Activated T-cell treated with anti-CD3 and anti-CD28 coated beads, Interleukin-2, amount 50 U/mL, for 4 hours (primary cell): ENCODE measurements at regions not wholly inside any gene's neighbourhood (a gene's known extent, or its start where the extent isn't known, plus 50 kb on each side); places are given as distances from the start of the nearest gene placed in this dataset.
"Not testable (repeated sequence)": the region's sequence is repeated elsewhere in the genome, so short reads cannot be mapped to it uniquely, and the experiment has no call there.

Experiments
- ATAC-seq, 2 donors: fragments of 200-7000 bp; cut with Tn5 transposase; one replicate each; pipeline ENCODE4 v1.10.0; 2021
- DNase-seq: peaks from one replicate; pipeline ENCODE4 v3.0.0-alpha.2; 2020
- H3K27me3 Mint-ChIP-seq: one replicate; pipeline ENCODE4 v1.8.0; 2021; ENCODE audit warnings: low read depth, mixed read lengths
- H3K36me3 Mint-ChIP-seq: one replicate; pipeline ENCODE4 v1.8.0; 2022; ENCODE audit warnings: mixed read lengths; ENCODE audit not compliant: insufficient read depth
- H3K4me1 Mint-ChIP-seq: one replicate; pipeline ENCODE4 v1.8.0; 2021; ENCODE audit warnings: low read depth, mixed read lengths
- H3K4me3 Mint-ChIP-seq: one replicate; pipeline ENCODE4 v1.8.0; 2021; ENCODE audit warnings: mild to moderate bottlenecking, moderate library complexity, mixed read lengths
- H3K9me3 Mint-ChIP-seq: one replicate; pipeline ENCODE4 v1.8.0; 2021; ENCODE audit warnings: mixed read lengths

DNA sequence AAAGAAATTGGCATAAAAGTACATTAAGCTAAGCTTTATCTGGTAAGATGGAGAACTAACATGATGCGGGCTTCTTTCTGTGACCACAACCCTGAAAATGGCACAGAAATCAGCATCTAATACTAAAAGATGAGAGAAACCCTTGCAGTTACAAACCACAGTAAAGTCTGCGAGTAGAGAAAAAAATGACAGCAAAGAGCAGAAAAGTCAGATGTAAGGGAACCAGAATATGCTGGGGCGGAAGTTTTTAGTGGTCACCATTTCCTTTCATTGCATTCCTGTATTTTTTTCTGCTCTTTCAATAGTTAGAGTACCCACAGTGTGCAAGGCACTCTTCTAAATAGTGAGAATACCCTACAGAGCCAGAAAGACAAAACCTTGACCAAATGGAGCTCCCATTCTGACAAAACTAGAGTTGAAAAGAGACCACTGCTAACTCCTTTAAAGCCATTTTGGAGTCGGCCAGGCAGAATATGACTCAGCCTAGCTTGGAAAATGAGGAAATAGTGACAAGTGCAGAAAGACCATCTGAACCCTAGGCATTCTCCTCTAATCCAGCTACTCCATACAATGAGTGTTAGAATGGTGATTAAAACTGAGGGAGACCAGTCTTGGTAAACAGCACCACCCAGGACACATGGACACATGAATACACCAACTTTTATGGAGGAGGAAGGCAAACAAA lies 948.7 kb upstream of the FOXG1 start:
- ATAC-seq, DNase-seq, H3K36me3 Mint-ChIP-seq, H3K27me3 Mint-ChIP-seq, H3K4me3 Mint-ChIP-seq, H3K4me1 Mint-ChIP-seq: not testable (repeated sequence)
- H3K9me3 Mint-ChIP-seq = peaks cover 11% of the 10 kb centered on the region

DNA sequence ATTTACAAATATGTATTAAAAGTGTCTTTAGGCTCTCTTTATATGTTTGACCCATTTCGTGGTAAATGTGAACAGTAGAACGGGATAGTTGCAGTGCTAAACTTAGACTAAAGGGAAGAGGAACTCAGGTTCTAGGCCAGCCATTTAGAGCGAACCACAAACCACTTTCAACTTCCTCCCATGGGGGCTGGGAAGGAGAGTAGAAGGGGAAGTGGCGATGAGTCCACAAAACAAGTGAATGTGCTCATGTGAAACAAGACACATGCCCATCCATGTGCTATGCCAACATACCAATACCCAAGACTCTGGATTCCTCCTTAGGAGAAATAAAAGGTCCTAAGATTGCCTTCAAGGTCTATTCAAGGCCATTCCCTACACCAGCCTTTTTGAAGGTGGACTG lies 940.4 kb upstream of the FOXG1 start:
- H3K36me3 Mint-ChIP-seq, DNase-seq: not testable (repeated sequence)

DNA sequence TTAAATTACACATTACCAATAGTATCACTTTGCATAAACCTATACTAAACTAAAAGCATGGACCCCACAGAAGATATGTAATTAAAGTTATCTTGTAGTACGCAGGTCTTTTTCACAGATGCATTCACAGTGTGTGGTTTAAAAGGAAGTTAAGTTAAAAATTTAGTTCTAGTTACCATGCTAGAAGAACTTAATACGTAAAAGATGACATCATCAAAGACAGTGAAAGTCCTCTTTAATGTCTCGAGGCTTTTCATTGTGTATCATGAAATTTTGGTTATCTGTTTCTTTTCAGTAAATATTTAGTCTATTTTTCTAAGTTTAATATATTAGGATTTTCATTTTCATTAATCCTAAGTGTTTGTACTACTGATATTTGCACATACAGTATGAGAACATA lies 934.6 kb upstream of the FOXG1 start:
- not testable (repeated sequence) for H3K27me3 Mint-ChIP-seq, ATAC-seq, DNase-seq, H3K9me3 Mint-ChIP-seq, H3K4me1 Mint-ChIP-seq, H3K36me3 Mint-ChIP-seq, H3K4me3 Mint-ChIP-seq

More for the DNA sequence above, 940.4 kb upstream of the FOXG1 start:
- H3K4me3 Mint-ChIP-seq, H3K27me3 Mint-ChIP-seq, H3K4me1 Mint-ChIP-seq, ATAC-seq: not testable (repeated sequence)
- peaks cover 16% of the 10 kb centered on the region for H3K9me3 Mint-ChIP-seq

DNA sequence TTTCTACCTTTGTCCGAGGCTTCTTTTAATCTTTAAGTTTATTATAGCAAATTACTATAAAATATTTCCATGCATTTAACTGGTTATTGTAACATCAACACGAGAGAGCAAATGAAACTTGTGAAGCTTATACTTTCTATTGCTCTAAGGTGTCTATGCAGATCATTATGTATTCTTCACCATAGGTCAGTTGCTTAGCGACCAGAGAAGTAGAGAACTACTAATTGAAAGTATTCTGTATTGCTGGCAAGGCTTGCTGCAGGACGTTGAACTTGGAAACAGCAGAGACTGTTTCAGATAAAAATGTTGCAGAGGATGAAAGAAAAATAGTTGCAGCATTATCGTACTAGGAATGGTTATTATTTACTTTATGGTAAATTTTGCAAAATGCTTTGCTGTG lies 933.6 kb upstream of the FOXG1 start:
- not testable (repeated sequence) for H3K9me3 Mint-ChIP-seq, H3K36me3 Mint-ChIP-seq, ATAC-seq, H3K27me3 Mint-ChIP-seq, H3K4me3 Mint-ChIP-seq, H3K4me1 Mint-ChIP-seq, DNase-seq

DNA sequence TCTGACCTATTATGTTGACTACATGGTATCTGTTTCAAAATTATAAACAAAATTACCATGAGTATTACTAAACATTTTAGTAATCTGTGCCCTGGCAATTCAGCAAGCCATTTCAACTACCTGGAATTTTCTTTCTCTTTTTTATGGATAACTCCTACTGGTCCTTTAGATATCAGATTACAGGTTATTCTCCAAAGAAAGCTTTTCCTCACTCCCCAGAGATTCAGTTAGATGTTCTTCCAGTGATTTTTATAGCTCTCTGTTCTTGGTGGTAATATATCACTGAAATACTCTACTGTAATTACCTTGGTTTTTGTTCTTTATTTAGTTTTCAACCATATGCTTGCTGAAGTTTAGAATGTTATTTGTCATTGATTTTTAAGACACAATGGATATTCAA lies 930.2 kb upstream of the FOXG1 start:
- Mint-ChIP-seq H3K4me3 (no peak overlapping the region), H3K4me1 (no peaks in the 10 kb centered on the region), H3K27me3 (no peaks in the 10 kb centered on the region), H3K9me3 (peaks cover 5% of the 10 kb centered on the region), H3K36me3 (no peaks in the 10 kb centered on the region)
- no peak for DNase-seq
- ATAC-seq = no peak

DNA sequence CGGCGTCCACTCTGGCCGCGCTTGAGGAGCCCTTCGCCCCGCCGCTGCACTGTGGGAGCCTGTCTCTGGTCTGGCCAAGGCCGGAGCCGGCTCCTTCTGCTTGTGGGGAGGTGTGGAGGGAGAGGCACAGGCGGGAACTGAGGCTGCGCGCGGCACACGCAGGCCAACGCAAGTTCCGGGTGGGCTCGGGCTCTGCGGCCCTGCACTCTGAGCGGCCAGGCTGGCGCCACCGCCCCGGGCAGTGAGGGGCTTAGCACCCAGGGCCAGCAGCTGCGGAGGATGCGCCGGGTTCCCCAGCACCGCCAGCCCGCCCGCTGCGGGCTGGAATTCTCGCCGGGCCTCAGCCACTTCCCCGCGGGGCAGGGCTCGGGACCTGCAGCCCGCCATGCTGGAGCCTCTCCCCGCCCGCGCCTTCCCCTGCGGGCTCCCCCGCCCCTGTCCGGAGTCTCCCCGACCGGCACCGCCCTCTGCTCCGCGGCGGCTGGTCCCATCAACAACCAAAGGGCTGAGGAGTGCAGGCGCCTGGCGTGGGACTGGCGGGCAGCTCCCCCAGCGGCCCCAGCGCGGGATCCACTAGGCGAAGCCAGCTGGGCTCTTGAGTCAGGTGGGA lies 921.2 kb upstream of the FOXG1 start:
- Mint-ChIP-seq H3K36me3 (no peaks in the 10 kb centered on the region), H3K4me3 (no peak overlapping the region), H3K9me3 (peaks cover 24% of the 10 kb centered on the region), H3K27me3 (no peaks in the 10 kb centered on the region), H3K4me1 (no peaks in the 10 kb centered on the region)
- ATAC-seq = no peak
- no peak for DNase-seq

DNA sequence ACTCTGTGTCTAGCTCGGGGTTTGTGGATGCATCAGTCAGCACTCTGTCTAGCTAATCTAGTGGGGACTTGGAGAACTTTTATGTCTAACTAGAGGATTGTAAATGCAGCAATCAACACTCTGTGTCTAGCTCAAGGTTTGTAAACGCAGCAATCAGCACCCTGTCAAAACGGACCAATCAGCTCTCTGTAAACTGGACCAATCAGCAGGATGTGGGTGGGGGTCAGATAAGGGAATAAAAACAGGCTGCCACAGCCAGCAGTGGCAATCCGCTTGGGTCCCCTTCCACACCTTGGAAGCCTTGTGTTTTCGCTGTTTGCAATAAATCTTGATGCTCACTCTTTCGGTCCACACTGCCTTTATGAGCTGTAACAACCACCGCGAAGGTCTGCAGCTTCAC lies 920.7 kb upstream of the FOXG1 start:
- H3K36me3 Mint-ChIP-seq = no peaks in the 10 kb centered on the region
- H3K27me3 Mint-ChIP-seq = no peaks in the 10 kb centered on the region
- DNase-seq = no peak
- no peaks in the 10 kb centered on the region for H3K4me1 Mint-ChIP-seq
- no peak overlapping the region for H3K4me3 Mint-ChIP-seq
- peaks cover 29% of the 10 kb centered on the region for H3K9me3 Mint-ChIP-seq
- ATAC-seq = no peak

DNA sequence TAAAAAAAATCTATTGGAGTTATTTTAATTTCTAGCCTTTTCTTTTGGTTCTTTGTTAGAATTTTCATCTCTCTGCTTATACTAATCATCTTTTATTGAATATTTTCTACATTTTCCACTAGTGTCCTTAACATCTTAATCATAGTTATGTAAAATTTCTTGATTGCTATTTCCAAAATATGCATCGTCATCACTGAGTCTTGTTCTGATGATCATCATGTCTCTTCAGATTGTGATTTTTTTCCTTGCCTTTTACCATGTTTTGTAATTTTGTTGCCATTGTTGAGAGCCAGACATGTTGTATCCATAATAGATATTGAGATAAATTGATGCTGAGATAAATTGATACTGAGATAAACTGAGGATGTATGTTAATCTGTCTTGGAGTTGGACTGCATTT lies 919.1 kb upstream of the FOXG1 start:
- DNase-seq, H3K4me1 Mint-ChIP-seq, H3K27me3 Mint-ChIP-seq, H3K36me3 Mint-ChIP-seq, H3K4me3 Mint-ChIP-seq, ATAC-seq: not testable (repeated sequence)
- peaks cover 42% of the 10 kb centered on the region for H3K9me3 Mint-ChIP-seq

DNA sequence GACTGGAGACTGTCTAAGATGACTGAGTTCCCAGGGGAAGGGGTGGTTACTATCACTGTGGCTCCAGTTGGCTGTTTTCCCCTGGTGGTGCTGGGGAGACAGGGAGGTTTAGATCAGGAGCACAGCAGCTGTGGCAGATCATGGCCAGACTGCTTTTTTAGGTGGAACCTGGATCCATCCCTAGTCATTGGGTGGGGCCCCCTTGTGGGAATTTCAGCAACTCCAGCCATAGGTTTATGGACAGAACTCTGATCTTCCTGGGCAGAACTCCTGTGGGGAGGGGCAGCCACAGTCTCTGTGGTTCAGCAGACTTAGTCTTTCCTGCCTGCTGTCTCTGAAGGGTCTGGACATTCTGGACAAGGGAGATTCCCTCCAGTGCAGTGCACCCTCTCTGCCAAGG lies 917.4 kb upstream of the FOXG1 start:
- not testable (repeated sequence) for H3K4me3 Mint-ChIP-seq, ATAC-seq, H3K4me1 Mint-ChIP-seq, H3K36me3 Mint-ChIP-seq, H3K27me3 Mint-ChIP-seq, DNase-seq
- peaks cover 51% of the 10 kb centered on the region for H3K9me3 Mint-ChIP-seq

DNA sequence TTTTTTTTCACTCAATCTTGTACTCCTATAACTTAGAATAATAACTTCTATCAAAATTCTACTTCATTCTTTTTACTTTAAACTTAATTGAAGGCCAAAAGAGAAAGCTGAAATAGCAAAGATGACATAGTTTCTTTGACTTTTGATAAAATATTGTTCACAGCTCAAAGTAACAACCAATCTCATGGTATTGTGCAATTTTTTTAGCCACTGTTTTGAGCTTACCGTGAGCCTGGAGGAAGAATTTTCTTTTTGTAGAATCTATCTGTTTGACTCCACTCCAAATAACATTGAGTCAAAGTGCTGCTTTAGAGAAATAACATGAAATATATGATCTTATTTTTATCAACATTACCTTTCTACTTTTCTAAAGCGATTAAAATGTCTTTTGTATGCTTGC lies 903.9 kb upstream of the FOXG1 start:
- Mint-ChIP-seq H3K9me3 (peaks cover 15% of the 10 kb centered on the region), H3K4me3 (no peak overlapping the region), H3K27me3 (no peaks in the 10 kb centered on the region), H3K4me1 (no peaks in the 10 kb centered on the region), H3K36me3 (no peaks in the 10 kb centered on the region)
- ATAC-seq (no peak), DNase-seq (no peak)

DNA sequence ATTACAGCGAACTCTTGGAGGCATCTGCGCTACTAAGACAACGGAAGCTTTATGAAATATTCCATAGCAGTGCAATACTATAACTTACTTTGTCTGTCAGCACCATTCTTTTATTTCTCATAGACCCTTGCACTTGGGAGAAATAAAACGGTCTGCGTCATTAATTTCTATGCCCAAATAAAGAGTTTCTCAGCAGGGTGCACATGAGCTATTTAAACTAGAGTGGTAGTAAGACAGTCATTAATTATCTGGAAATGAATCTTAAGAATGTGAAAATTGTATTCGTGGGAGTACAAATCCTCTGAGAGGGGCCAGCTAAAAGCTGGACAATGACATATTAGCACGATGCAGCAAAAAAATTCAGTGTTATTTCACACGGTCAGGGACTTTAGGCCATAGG lies 903.4 kb upstream of the FOXG1 start:
- H3K4me3 Mint-ChIP-seq = no peak overlapping the region
- H3K27me3 Mint-ChIP-seq = no peaks in the 10 kb centered on the region
- DNase-seq = no peak
- H3K4me1 Mint-ChIP-seq = no peaks in the 10 kb centered on the region
- peaks cover 16% of the 10 kb centered on the region for H3K9me3 Mint-ChIP-seq
- ATAC-seq = no peak
- H3K36me3 Mint-ChIP-seq = no peaks in the 10 kb centered on the region

DNA sequence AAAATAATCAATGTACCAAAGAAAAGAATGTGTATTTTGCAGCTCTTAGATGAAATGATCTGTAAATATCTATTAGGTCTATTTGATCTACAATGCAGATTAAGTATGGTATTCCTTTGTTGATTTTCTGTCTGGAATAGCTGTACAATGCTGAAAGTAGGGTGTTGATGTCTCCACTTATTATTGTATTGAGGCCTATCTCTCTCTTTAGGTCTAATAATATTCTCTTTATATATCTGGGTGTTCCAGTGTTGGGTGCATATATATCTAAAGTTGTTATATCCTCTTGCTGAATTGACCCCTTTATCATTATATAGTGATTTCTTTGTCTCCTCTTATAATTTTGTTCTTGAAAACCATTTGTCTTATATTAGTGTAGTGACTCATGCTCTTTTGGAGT lies 885.5 kb upstream of the FOXG1 start:
- Mint-ChIP-seq H3K4me3 (no peak overlapping the region), H3K27me3 (no peaks in the 10 kb centered on the region), H3K36me3 (no peaks in the 10 kb centered on the region), H3K4me1 (no peaks in the 10 kb centered on the region), H3K9me3 (peaks cover 29% of the 10 kb centered on the region)
- DNase-seq (no peak), ATAC-seq (no peak)

DNA sequence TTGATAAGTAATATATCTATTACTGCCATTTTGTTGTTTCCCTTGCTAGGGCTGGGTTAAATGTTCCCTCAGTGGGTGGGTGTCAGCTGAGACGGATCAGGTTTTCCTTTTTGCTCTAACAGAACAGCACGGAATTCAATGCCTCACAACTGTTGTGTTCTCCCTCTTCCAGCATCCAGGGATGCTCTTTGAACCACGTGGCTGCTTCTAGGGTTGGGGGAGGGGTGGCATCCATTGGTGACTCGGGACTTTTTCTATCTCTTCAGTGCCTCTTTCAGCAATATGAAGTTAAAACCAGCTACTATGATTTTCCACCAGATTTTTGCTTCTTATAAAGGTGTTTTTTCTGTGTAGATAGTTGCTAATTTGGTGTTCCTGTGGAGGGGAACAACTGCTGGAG lies 884.9 kb upstream of the FOXG1 start:
- Mint-ChIP-seq H3K4me3 (no peak overlapping the region), H3K36me3 (no peaks in the 10 kb centered on the region), H3K27me3 (no peaks in the 10 kb centered on the region), H3K9me3 (peaks cover 29% of the 10 kb centered on the region), H3K4me1 (no peaks in the 10 kb centered on the region)
- DNase-seq (no peak), ATAC-seq (no peak)

DNA sequence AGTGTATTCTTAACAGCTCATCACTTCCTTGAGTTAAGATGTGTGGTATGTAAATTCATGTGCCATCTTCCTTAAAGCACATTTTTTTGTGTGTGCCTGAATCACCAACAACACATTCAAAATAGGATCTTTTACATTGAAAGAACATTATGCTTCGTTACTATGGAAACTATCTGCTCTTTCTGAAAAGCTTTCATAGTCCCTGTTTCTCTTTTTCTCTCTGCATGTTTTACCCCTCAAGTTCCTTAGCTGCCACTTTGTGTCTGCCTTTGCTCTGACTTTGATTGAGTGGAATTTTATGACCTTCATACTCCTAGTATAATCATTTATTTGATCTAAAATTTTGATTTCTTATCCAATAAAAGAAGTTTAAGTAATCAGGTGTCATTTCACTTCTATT lies 880.3 kb upstream of the FOXG1 start:
- H3K4me1 Mint-ChIP-seq = no peaks in the 10 kb centered on the region
- DNase-seq (no peak), ATAC-seq (no peak)
- no peaks in the 10 kb centered on the region for H3K36me3 Mint-ChIP-seq
- H3K4me3 Mint-ChIP-seq = no peak overlapping the region
- no peaks in the 10 kb centered on the region for H3K27me3 Mint-ChIP-seq
- H3K9me3 Mint-ChIP-seq = peaks cover 23% of the 10 kb centered on the region

DNA sequence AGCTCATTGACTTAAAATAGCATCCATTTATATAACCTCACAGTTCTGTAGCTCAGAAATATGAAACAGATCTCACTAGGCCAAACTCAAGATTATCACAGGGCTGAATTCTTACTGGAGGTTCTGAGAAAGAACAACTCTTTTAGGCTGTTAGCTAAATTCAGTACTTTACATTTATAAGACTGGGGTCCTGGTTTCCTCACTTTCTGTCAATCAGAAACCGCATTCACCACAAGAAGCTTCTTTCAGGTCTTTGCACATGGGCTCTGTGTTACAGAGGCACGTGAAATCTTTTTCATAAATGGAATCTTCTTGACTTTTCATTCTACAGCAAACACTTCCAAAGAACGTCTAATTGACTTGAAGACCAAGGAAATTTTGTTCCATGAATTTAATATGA lies 876.3 kb upstream of the FOXG1 start:
- H3K4me1 Mint-ChIP-seq = no peaks in the 10 kb centered on the region
- H3K36me3 Mint-ChIP-seq = no peaks in the 10 kb centered on the region
- no peaks in the 10 kb centered on the region for H3K27me3 Mint-ChIP-seq
- ATAC-seq = no peak
- H3K9me3 Mint-ChIP-seq = peaks cover 12% of the 10 kb centered on the region
- DNase-seq = no peak
- no peak overlapping the region for H3K4me3 Mint-ChIP-seq
